VCaP (cell line): ENCODE measurements at regions not wholly inside any gene's neighbourhood (a gene's known extent, or its start where the extent isn't known, plus 50 kb on each side); places are given as distances from the start of the nearest gene placed in this dataset.

Experiments used
- H3K27ac ChIP-seq: fragments of 450-650 bp; 2 replicates; pipeline ENCODE4 v1.5.1; 2017
- TF ChIP-seq, protein P1 (sequence below): fragments of 450-650 bp; conservative IDR thresholded peaks from 2 replicates; pipeline ENCODE4 v1.5.1; 2017; ENCODE audit warnings: mild to moderate bottlenecking, moderate library complexity

DNA sequence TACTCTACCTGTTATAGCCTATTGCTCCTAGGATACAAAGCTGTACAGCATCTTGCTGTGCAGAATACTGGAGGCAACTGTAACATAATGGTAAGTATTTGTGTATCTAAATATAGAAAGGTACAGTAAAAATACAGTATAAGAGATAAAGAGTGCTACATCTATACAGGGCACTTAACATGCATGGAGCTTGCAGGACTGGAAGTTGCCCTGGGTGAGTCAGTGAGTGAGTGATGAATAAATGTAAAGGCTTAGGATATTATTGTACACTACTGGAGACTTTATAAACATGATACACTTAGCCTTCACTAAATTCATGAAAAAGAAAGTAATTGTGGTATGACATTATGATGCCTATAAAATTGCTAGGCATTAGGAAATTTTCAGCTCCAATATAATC lies 65.5 kb upstream of the OSMR start:
- TF ChIP-seq, protein P1, sequence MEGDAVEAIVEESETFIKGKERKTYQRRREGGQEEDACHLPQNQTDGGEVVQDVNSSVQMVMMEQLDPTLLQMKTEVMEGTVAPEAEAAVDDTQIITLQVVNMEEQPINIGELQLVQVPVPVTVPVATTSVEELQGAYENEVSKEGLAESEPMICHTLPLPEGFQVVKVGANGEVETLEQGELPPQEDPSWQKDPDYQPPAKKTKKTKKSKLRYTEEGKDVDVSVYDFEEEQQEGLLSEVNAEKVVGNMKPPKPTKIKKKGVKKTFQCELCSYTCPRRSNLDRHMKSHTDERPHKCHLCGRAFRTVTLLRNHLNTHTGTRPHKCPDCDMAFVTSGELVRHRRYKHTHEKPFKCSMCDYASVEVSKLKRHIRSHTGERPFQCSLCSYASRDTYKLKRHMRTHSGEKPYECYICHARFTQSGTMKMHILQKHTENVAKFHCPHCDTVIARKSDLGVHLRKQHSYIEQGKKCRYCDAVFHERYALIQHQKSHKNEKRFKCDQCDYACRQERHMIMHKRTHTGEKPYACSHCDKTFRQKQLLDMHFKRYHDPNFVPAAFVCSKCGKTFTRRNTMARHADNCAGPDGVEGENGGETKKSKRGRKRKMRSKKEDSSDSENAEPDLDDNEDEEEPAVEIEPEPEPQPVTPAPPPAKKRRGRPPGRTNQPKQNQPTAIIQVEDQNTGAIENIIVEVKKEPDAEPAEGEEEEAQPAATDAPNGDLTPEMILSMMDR: no peak
- no peak overlapping the region for H3K27ac ChIP-seq

DNA sequence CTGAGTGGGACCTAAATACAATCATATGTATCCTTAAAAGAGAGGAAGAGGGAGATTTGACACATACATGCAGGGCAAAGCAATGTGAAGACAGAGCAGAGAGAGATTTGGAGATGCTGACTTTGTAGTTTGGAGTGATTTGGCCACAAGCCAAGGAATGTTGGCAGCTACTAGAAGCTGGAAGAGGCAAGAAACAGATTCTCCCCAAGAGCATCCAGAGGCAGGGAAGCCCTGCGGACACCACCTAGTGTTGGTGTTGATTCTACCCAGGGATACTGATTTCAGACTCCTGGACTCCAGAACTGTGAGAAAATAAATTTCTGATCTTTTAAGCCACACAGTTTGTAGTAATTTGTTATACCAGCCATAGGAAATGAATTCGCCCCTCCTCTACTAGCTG lies 64.9 kb upstream of the OSMR start:
- H3K27ac ChIP-seq: no peak overlapping the region
- TF ChIP-seq, protein P1: peak; percentile 75

DNA sequence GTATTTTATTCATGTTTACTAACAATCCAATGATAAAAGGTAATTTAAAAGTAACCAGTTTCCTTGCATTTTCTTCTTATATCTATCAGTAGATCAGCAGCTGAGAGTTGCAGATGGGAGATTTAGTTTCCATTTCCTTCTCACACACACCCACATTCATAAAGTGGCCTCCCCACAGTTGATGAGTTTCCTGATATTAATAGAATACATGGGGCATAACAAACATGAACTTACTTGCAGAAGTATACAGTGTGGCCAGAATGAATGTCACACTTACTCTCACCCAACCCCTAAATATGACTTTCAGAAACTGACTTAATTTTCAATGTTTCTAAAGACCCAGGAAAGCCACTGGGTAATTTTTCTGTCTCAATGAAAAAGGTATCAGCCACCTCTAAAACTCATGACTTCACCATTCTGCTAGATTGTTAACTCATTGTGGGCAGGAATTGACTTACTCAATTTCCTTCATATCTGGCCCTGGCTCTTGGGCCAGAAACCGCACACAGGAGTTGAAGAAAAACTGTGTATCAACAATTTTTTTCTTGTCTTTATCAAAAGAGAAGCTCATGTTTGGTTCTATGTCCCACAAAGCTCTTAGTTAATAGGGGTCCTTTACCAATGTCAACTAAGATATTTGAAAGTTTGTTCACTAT lies 63.5 kb upstream of the OSMR start:
- H3K27ac ChIP-seq: peak overlapping the region; percentile 58
- TF ChIP-seq, protein P1: no peak

DNA sequence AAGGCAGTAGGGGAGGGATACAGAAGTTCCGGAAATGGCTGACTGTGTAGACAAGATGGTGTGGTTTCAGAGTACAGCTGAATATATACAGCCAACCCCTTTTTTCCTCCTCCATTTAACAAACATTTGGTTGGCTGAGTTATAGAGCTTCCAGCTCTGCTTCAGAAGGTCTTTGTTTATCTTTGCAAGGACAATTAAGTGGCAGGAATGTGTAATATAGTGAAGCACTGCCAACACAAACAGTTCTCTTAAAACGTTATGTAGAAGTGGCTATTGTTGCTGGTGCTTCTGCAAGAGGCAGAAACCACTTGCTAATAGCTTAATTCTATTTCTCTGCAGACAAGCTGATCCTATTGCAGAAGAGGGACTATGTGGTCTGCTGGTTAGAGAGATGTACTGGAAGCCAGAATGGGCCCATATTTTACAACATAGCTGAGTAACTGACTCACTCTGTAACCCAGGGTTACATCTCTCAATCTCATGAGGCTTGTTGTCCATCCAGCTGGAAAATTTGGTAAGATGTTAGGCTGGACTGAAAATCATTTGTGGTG lies 62.7 kb upstream of the OSMR start:
- H3K27ac ChIP-seq: peak overlapping the region; percentile 58
- TF ChIP-seq, protein P1: no peak

DNA sequence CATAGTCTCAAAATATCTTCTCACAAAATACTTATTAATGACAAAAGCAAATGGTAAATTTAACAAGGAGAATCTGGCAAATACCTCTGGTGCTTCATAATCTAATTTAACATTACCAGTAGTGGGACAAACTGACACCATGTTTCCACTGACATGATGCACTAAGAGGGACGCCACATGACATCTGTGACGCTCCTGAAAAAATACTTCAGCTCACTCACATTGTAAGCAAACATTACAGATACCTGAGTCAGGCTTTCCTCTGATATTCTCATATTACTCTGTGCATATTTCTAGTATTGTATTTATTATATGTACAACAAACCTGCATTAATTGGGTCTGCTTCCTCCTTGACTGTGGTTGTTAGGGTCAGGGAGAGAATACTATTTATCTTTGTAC lies 56.7 kb upstream of the OSMR start:
- TF ChIP-seq, protein P1: no peak
- no peak overlapping the region for H3K27ac ChIP-seq

DNA sequence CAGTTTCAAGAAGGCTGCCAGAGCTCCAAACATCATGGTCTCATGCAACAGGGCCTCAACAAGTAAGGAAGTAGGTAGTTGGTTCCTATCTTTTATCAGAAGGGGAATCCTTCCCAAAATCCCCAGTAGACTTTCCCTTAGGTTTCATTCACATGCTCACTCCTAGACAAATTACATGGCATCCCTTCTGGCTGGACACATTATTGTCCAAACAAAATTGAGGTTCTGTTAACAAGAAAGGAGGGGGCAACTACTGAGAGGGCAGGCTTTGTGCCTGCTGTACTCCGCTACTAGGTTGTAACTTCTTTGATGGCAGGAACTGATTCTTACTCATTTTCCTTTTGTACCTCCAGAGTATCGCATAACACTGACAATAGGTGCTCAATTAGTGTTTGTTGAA lies 56.0 kb upstream of the OSMR start:
- H3K27ac ChIP-seq: no peak overlapping the region
- TF ChIP-seq, protein P1: no peak

DNA sequence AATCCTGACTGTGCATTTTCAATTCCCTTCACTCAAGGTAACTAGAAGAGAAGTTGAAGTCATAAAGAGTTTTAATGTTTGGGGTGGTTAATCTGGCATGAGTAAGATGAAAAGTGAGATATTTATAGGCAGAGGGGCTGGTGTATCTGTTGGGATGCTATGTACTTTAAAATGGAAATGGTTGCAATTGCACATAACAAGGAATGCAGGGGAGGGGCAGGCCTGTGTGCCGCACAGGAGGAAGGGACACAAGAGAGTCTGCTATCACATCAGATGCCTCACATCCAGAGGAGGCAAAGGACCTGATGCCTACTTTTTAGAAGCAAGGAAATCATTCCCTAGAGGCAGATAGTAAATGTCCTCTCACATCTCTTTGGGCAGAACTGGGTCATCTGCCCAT lies 55.5 kb upstream of the OSMR start:
- TF ChIP-seq, protein P1: no peak
- H3K27ac ChIP-seq: no peak overlapping the region
